ENCODE measurements at regions not wholly inside any gene's neighbourhood (a gene's known extent, or its start where the extent isn't known, plus 50 kb on each side); places are given as distances from the start of the nearest gene placed in this dataset.

GRCh38 chr6:141309295-141309694 is 823.4 kb upstream of the GJE1 start:
- intact Hi-C loops (cut with micrococcal nuclease) (no loop called here), in situ Hi-C loops (cut with MboI) (no loop called here)
- Histone ChIP-seq H3K36me3 (ENCODE audit: control insufficient read depth, insufficient read depth, low read length) (no peaks in the 10 kb centered on the region), H3K4me3 (no peak overlapping the region), H3K9me3 (replicated peaks; ENCODE audit: control insufficient read depth, insufficient read depth, low read depth, low read length) (no peaks in the 10 kb centered on the region), H4K20me1 (replicated peaks; ENCODE audit: control insufficient read depth, insufficient read depth, low read length) (no peaks in the 10 kb centered on the region), H3K9me1 (ENCODE audit: control insufficient read depth, insufficient read depth, low read length) (no peaks in the 10 kb centered on the region), H3K79me2 (ENCODE audit: control insufficient read depth, insufficient read depth, low read length) (no peaks in the 10 kb centered on the region), H3K27ac (ENCODE audit: extremely low read depth, low read depth, low read length) (no peak overlapping the region), H3K9ac (ENCODE audit: insufficient read depth in 1 of 2, low read depth in 2 of 2, low read length in 2 of 2) (no peak overlapping the region), H3K4me1 (replicated peaks in 1 of 2; ENCODE audit: control insufficient read depth in 2 of 2, insufficient read depth in 2 of 2, low read length in 2 of 2) (no peaks in the 10 kb centered on the region), H3K4me2 (ENCODE audit: insufficient read depth, low read length) (no peak overlapping the region), H2AFZ (ENCODE audit: low read depth, low read length) (no peak overlapping the region), H3K27me3 (ENCODE audit: control insufficient read depth in 2 of 2, insufficient read depth in 2 of 2, low read length in 2 of 2) (no peaks in the 10 kb centered on the region)
- BruUV-seq (replicated peaks), result no TSS peak
- CTCF ChIA-PET (ENCODE audit: low intra/inter-chr PET ratio), result no interaction called here
- TF ChIP-seq EWSR1 (IDR thresholded peaks at IDR 0.05; ENCODE audit: borderline replicate concordance, low read depth, partially characterized antibody), result no peak
- TF ChIP-seq ZBTB7A (IDR thresholded peaks at IDR 0.05; ENCODE audit: borderline replicate concordance, control insufficient read depth, low read depth, low read length), result no peak
- TF ChIP-seq IRF1 (CRISPR knock-in tag; IDR thresholded peaks at IDR 0.05; ENCODE audit: borderline replicate concordance), result no peak
- TF ChIP-seq AFF1 (IDR thresholded peaks at IDR 0.05; ENCODE audit: low read depth in 1 of 2, partially characterized antibody in 2 of 2), result no peak
- TF ChIP-seq SREBF1 (IDR thresholded peaks at IDR 0.05; ENCODE audit: borderline replicate concordance, low read depth, low read length), result no peak
- TF ChIP-seq MAFF (IDR thresholded peaks at IDR 0.05; ENCODE audit: low read length), result no peak
- no peak for TF ChIP-seq CREM (IDR thresholded peaks at IDR 0.05; ENCODE audit: low read depth)
- no peak for DNase-seq (ENCODE audit: extremely low read depth in 1 of 4, low spot score in 3 of 4)
- no peak for ATAC-seq
- POLR2A ChIA-PET, result no interaction called here
- FAIRE-seq, result no peak

Data from K562 (cell line).